Stimulated activated CD8-positive, alpha-beta memory T cell treated with anti-CD3 and anti-CD28 coated beads, Interleukin-4, amount 100 ng/mL, for 24 hours (primary cell): ENCODE measurements at regions not wholly inside any gene's neighbourhood (a gene's known extent, or its start where the extent isn't known, plus 50 kb on each side); places are given as distances from the start of the nearest gene placed in this dataset.
"Not testable (repeated sequence)": the region's sequence is repeated elsewhere in the genome, so short reads cannot be mapped to it uniquely, and the experiment has no call there.

Source experiments
- DNase-seq: peaks from one replicate; pipeline ENCODE4 v3.0.0-alpha.2; 2020; ENCODE audit warnings: low read depth

DNA sequence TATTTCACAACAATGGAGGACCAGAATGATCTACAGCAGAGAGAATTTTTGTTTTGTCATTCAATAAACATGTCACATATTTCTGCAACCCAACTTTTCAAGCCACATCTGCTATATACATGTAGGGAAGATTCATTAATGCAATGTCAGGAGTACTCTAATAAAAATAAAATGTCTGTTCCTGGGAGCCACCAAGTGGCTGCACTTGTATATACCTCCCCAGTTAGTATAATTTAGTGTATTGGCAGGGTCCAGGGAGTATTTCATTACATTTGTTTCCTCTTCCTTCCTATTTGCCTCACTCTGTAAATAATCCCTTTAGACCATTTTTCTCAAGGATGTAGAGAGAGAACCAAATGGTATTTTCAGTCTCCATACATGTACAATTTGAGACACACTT is 1169.0 kb downstream of the DIAPH3 start:
- DNase-seq = no peak

DNA sequence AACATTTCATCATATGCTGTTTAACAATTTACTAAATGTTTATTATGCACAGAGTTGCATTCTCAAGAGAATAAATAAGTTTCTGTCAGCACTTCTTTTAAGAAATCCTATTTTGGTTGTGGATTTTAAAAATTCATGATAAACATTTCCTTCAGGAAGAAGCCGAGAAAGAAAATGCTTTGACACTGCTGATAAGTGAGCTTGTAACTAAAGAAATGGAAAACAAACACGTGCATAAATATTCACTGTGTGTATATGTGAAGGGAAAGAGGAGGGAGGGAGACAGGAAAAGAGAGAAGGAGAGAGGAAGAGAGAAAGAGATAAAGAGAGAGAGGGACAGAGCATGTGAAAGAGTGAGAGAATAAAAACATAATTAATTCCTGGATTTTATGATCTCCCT is 1165.0 kb downstream of the DIAPH3 start:
- DNase-seq = no peak

DNA sequence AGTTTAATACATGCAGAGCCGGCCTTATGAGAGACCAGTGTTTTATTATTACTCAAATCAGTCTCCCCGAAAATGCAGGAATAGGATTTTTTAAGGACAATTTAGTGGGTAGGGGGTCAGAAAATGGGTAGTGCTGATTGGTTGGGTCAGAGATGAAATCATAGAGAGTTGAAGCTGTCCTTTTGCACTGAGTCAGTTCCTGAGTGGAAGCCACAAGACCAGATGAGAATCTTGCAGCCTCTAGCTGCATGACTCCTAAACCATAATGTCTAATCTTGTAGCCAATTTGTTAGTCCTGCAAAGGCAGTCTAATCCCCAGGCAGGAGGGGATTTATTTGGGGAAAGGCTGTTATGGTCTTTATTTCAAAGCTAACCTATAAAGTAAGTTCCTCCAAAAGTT is 1163.9 kb downstream of the DIAPH3 start:
- no peak for DNase-seq

DNA sequence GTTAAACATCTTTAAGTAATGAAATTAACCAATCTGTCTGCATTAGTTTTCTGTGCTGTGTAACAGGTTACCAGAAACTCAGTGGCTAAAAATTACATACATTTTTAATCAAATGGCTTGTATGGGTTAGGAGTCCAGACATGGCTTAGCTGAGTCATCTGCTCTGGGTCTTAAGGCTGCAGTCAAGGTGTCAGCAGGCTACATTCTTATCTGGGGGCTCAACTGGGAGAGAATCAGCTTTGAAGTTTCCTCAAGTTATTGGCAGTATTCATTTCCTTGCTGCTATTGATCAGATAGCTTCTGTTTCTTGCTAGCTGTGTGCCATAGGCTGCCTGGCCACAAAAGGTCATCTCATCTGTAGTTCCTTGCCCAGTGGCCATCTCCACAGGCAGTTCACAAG is 1163.0 kb downstream of the DIAPH3 start:
- DNase-seq = no peak

DNA sequence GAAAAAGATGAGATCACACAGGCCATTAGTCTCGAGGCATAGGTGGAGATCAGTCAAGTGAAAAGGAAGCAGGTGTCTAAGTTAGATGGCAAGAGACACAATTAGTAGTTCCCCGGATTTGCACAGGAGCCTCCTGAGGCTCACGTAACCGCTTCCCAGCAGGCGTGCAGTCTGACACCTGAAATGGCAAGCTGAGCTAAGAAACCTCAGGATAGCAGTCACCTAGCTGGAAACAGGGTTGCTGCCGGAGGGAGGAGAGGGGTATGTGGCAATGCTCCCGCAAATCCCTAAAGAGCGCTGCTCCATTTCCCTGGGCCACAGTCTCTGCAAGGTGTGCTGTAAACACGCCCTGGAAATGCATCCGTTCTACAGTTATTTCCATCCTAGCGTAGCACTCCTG is 1151.0 kb downstream of the DIAPH3 start:
- DNase-seq = no peak

DNA sequence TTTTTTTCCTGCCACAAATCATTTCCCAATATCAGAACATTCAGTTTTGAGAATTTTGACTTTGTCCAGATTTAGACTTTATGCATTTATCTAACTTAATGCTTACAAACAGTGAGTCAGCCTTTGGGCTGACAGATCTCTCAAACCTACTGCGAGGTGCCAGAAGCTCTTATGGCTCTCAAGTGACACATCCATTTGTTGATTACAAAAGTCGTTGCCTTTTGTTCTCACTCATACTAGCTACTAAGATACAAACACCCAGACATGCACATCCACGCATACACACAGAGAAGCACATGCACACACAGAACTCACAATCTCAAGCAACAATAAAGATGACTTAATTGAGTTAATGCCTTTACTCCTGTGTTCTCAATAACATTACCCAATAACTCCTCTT is 1147.5 kb downstream of the DIAPH3 start:
- no peak for DNase-seq

DNA sequence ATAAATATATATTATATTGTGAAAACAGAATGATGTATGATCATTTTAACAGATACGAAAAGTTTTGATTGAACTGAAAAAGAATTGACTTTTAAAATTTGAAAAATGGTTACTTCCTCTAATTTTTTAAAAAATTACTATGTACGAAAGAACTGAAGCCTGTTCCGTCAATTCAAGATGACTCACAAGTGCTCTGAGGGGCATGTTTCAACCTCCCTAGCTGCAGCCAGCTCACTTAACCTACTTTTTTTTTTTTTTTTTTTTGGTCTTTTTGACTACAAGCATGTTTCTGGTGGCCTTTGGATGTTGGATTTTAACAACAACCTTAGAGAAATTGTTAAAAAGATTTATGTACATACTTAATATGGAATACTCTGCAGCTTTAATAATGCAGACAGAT is 1139.3 kb downstream of the DIAPH3 start:
- no peak for DNase-seq

DNA sequence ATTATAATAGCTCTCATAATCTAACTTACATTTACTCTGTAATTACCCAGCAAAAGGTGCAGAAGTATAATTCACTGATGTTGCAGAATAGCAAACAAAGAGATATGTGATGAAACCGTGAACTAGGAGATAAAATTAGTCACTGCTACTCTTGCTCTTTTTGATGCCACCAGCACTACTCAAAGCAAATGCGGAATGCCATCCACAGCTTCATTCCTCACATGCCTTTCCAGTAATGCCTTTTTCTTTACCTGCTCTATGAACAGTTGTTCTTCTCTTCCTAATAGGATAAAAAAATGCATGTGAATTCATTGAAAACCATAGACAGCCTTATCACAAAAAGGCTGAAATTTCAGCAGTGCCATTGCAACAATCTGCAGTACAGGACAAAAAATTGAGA is 1129.5 kb downstream of the DIAPH3 start:
- no peak for DNase-seq

DNA sequence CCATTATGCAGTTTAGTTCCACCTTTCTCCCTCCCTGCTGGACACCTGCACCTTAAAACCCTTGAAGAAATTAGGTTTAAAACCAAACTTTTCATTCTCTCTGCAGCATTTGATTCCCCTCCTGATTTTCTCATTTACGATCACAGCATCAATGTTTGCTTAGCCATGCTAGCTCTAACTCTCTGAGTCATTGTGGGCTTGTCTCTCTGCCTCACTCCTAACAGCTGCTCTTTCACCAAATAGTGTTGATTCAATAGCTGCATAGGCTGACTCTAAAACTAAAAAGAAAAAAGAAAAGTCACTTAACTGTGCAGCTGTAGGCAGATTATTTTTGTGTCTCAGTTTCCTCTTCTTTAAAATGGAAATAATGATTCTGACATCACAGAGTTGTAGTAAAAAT is 1124.9 kb downstream of the DIAPH3 start:
- no peak for DNase-seq

DNA sequence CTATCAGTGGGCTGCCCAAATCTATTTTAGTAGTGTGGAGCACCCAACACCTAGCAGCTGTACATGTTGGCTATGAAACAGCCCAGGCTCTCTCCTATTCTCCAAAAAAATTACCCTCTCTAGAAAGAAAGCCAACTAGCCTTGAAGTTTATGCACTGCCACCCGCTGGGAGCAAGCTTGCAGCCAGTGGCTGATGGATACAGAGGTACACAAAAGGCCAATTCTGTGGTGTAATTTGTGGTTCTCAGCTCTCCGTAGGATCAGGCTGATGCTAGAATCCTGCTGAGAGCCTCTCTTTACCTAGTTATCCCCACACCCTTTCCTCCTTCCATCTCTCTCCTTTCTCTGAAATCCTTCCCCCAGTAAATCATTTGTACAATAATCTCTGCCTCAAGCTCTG is 1120.7 kb downstream of the DIAPH3 start:
- DNase-seq = no peak

DNA sequence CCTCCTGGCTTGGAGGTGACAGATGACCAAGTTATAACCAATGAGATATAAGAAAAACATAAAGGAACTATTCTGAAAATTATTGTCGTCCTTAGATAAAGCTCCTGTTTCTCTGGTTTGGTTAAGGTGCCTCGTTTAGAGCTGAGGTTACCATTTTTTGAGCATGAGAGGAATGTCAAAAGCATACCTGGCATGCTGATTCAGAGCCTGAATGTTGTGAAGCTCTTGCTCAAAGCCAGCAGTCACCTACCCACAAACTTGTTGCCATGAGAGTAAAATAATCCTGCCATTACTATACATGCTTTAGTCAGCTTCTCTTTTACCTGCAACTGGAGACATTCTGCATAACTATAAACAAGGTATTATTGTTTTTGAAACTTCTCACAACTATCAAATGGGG is 1116.2 kb downstream of the DIAPH3 start:
- no peak for DNase-seq

DNA sequence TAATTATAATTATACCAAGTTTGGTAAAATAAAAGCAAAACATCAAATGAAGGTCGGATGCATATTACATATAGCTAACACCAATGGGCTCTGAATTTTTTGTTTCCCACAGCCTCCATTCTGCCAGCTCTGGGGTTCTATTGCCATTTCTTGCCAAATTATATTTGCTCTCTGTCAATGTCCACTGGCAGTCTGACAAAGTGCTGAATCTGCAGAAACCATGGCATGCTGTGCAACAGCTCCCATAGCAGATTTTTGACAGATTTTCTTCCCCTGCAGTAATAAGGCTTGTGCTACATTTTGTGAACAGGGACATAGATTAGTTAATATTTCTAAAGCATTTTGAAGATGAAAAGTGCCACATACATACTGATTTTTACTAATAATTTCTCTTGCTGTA is 1102.1 kb downstream of the DIAPH3 start:
- DNase-seq = no peak

DNA sequence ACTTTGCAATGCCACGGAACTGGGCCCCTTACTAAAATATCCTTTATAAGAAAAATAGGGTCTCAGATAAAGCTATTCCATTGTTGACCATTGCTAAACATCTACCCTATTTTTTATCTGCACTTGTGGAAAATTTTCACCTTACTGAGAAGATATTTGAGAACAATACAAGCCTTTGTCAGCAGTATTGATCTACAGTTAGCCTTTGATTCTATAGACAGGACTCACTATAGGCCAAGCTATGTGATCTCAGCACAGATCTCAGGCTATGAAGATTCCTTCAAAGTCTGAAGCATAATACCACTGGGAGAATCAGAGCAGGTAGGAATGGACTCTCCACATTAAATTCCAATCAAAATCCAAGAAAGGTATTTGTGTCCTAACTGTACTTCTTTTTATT is 1099.7 kb downstream of the DIAPH3 start:
- DNase-seq = no peak

DNA sequence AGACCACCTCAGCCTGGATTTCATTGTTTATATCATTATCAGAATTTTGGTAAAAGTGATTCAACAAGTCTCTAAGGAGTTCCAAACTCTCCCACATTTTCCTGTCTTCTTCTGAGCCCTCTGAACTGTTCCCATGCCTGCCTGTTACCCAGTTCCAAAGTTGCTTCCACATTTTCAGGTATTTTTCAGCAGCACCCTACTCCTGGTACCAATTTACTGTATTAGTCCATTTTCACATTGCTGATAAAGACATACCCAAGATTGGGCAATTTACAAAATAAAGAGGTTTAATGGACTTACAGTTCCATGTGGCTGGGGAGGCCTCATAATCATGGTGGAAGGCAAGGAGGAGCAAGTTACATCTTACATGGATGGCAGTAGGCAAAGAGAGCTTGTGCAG is 1087.3 kb downstream of the DIAPH3 start:
- not testable (repeated sequence) for DNase-seq

DNA sequence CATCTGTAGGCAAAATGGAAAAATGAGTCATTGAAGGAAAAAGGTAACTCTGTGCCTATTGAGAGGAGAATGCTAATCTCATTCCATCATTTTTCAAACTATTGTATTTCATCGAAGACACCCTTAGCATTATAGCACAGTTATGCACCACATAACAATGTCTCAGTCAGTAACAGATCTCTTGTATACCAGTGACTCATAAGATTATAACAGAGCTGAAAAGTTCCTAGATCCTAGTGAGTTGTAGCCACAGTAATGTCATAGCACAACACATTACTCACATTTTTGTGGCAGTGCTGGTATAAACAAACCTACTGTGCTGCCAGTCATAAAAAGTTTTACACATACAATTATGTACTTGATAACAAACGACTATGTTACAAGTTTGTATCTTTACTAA is 1077.6 kb downstream of the DIAPH3 start:
- DNase-seq = no peak

DNA sequence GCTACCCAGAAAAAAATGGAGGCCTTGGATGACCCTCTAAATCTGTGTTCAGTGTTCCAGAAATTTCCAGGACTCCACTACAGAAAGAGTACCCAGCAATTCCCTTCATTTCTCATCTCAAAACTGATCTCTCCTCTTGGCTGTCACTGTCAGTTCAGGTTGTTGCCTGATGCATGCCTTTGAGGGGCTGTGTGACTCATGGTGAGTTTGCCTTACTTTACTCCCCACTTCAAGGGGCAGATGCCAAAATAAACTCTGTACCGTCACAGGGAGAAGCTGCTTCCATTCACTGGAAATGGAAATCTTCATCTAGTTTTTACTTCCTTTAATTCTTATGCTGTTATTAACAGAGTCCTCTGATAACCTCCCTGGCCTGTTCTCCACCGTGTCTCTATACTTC is 1075.0 kb downstream of the DIAPH3 start:
- DNase-seq = no peak

DNA sequence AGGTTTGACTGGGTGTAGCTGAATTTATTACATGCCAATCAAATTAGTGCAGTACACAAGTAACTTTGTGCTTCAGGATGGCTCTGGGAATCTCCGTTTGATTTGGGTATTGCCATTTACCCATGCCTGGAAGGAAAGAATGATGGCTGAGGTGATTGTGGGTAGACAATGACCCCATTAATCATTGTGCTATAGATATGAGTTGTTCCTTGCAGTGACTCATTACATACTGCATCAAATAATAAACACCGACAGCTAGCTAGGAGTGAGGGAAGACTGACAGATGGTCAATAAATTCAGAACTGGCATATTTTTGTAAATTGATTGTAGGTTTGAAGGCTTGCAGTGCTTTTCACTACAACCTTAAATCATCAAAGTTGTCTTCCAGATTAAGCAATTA is 1069.5 kb downstream of the DIAPH3 start:
- no peak for DNase-seq

DNA sequence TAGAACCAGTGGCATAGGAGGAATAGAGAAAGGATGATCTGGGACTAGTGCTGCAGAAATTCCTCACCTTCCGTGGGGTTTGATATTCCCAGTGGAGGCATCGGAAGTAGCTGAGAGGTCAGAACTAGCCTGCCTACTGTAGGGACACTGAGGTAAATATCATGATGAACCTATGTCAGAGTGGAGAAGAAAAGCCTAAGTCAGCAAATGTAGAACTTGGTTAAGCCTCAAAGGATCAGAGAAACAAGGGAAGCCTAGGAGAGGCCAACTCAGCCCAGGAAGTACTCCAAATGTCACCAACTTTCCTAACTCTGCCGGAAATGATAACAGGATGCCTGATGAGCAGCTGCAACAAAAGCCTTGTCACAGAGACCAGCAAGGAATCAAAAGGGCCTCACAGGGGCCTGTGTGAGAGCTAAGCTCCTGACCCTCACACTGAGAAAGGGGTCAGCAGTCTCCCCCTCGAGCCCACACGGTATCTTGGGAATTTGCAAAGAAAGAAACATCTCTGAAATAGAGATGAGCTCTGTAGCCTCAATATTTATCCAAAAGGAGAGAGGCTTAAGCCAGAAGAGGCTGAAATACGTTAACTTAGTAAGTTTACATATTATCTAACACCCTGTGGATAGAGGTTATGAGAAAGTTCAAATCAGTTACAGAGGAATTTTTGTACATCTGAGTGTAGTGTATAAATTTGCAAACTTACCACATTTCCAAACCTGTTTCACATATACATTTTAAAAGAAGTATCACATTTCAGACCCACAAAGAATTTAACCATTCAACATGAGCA is 1064.3 kb downstream of the DIAPH3 start:
- DNase-seq = no peak

DNA sequence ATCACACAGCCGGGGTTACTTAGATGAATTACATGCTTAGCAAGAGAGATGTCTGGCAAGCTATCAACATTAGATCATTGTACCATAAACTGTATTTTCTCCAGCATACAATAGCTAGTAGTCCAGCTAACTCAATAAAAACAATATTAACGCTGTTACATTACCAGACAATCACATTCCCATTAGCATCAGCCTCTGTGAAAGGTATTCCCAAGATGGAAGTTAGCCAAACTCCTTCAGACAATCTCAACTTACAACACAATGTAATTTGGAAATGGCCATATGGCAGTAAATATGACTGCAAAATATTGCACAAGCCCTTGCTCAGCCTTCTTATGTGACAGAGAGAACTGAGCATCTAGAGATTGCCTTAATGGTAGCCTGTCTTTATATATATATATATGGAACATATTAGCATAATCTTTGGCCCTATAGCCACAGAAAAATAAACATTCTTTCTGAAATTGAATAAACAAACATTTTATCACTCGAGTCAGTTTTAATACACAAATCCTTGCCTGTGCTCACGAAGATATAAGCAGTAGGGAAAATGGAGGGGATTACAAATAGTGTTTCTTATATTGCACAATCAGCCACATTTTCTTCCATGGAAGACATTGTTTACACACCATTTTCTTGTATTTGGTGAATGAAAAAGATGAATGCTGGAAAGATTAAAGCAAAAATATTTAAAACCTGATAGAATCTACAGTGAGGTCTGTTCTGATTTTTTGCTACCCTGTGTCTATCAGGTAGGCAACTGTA is 1060.5 kb downstream of the DIAPH3 start:
- no peak for DNase-seq

DNA sequence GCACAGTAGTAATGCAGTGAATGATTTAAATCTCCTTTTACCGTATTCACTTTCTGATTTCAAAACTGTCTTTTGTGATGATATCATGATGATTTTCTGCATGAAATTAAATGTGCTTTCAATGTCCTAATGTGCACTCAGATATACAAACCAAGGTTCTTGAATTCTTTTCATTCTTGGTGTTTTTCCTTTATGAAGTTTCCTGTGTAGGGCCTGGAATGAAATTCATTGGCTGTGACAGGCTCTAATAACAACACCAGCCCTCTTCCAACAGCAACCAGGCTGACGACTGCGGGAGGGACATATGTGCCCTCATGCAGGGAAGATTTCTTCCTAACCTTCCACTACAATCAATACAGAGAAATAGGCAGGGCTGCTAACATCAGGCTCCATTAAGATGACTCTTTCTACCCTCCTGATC is 1052.0 kb downstream of the DIAPH3 start:
- no peak for DNase-seq

DNA sequence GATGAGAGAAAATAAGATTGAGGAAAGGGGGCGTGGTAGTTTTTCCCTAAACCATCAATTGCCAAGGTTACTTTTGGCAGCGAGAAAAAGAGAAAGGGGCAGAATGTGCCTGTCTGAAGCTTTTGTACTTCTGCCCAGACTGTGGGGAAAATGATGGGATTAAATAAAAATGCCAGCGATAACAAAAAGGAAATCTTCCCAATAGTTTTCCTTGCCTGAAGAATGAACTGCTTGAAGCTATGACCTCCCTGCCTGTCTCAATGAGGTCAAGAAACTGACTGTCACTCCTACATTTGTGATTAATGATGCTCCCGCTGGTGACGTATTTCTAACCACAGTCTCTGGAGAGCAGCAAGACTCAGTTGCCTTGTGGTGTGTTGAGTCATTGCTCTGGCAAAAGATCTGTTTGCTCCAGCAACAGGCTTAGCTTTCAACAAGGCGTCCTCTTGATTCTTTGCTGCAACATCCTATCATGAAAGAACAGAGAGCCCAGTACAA is 1051.5 kb downstream of the DIAPH3 start:
- no peak for DNase-seq

DNA sequence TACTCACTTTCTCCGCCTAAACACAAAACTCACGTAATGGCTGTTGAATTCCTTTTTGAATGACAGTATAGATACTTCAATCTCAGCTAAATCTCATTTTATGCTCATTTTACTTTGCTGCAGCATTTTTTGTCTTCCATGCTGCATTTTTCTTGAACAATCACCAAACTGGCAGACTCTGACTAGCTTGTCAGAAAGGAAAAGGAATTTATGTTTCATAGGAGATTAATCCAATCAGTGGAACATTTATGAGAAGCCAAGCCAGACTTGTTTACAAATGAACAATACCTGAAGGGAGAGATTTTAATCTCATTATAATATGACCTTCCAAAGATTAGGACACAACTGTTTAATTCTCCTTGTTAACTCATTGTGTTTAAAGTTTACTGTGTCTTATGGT is 1044.3 kb downstream of the DIAPH3 start:
- DNase-seq = no peak

DNA sequence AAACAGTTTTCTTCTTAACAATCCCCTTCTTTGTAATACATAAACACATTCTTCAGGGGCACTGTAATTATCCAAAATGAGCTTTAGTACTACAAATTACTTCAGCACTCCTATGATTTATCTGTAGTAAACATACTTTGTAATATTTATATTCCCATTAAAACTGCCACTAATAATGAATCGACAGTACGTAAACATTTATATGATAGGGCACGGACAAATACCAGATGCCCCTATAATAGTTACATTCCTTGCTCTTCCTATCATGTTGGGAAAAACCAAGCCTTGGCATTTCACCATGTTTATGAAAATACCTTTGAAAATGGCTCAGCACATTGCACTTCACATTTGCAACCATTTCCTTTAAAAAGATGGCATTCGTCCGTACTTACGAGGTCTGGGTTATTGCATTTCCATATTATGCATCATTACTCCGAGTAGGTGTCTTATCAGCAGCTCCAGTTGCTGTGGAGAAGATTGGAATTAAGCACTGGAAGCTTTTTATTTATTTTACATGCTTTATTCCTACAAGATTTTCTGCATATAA is 1043.4 kb downstream of the DIAPH3 start:
- no peak for DNase-seq
